Non-pigmented ciliary epithelial cell (primary cell): ENCODE measurements at regions not wholly inside any gene's neighbourhood (a gene's known extent, or its start where the extent isn't known, plus 50 kb on each side); places are given as distances from the start of the nearest gene placed in this dataset.

Experiments
- DNase-seq: peaks from one replicate; pipeline ENCODE4 v3.0.0-alpha.2; 2010; ENCODE audit warnings: low read depth

- DNase-seq: no peak
Measured at GRCh38 chr14:94960285-94961001, 190.5 kb upstream of the GSC start.

DNA sequence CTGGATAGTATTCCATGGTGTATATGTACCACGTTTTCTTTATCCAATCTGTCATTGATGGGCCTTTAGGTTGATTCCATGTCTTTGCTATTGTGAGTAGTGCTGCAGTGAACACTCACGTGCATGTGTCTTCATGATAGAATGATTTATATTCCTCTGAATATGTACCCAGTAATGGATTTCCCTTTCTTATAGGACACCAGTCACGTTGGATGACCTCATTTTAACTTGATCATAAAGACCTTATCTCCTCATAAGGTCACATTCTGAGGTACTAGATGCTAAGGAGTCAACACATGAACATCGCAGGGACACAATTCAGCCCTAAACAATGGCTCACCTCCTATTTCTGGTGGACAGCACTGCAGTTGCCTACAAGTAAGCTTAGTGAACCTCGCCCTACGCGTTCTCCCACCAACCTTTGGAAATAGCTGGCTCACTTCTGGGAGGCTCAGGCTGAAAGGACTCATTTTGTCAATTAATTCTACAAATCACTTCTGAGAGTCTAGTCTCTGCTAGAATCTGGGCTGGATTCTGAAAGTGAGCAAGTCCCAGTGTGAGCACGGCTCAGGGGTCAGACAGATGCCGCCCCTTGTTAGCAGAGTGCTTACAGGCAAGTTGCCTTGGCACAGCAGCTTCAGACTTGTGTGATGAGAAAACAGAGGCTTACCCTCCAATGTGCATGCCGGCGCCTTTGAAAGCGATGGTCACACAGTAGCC lies 183.8 kb upstream of the GSC start:
- no peak for DNase-seq

GRCh38 chr14:94952097-94952496 lies 182.2 kb upstream of the GSC start:
- no peak for DNase-seq

DNA sequence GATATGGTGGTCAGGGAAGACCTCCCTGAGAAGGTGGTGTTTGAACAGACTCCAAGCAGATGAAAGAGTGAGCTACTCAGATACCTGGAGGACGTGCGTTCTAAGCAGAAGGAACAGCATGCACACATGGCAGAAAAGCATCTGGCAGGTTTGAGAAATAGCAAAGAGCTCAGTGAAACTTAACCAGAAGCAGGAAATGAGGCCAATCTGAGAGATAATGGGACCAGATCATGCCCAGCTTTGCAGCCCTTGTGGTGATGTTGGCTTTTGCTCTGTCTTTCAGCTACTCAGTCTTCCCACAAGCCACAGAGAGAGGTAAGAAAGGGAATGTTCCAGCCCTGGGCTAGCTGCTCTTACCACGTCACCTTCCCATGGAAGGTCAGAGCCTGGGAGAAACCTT lies 176.3 kb upstream of the GSC start:
- no peak for DNase-seq

- no peak for DNase-seq
Measured at GRCh38 chr14:94945615-94946014, 175.7 kb upstream of the GSC start.

GRCh38 chr14:94944636-94945258 lies 174.8 kb upstream of the GSC start:
- DNase-seq: no peak

DNA sequence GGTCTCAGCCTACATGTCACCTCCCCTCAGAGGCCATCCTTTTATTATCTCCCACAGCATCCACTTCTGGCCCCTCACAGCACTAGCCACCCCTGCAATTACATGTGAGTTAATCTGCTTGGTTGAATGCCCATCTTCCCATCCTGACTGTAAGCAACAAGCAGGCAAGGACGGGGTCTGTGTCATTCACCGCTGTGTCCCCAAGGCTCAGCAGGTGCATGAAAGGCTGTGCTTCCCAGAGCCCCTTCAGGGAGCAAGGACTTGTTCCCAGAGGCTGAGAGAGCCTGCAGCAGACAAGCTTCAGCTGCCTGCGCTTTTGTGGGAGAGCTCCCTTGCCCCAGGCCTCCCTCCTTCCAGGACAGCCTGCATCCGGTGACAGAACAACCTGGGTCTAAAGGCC lies 172.7 kb upstream of the GSC start:
- no peak for DNase-seq

- DNase-seq: no peak
Measured at GRCh38 chr14:94941311-94941710, 171.4 kb upstream of the GSC start.

DNA sequence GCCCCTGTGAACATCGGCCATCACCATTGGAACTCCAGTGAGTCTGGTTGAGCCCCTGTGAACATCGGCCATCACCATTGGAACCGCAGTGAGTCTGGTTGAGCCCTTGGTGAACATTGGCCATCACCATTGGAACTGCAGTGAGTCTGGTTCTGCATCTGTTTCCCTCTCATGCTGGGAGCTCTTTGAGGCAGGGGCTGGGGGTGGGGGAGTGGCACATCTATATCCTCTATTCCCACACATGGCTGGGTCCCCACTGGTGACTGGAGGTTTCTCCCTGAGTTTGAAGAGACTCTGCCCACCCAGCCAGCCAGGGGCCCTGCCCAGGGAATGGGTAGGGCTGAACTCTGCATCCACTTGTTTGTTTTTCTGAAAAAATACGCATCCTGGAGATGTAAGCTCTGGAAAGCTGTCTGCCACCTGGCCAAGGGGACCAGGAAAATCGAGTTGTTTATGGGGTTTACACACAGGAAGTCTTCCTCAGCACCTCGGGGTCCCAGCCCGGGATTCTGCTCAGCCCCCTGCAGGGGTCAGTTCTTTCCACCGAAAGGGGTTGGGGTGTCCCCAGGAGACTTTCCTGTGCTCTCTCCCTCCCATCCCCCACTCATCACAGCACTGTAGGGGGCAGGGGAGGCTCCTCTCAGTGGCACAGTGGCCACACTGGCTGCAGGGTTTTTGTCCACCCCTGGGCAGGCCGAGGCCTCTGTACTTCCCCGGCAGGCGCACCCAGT lies 170.5 kb upstream of the GSC start:
- DNase-seq: no peak

DNA sequence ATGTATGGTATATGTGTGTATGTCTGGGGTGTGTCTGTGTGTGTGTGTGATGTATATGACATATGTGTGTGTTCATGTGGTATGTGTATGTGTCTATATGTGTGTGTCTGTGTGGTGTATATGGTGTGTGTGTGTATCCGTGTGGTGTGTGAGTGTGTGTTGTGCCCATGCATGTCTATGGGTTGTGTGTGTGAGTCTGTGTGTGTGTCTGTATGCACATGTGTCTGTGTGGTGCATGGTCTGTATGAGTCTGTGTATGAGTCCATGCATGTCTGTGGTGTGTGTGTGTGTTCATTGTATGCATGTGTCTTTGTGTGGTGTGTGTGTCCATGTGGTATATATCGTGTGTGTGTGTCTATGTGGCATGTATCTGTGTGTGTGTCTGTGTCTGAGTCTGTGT lies 168.1 kb upstream of the GSC start:
- DNase-seq: no peak

DNA sequence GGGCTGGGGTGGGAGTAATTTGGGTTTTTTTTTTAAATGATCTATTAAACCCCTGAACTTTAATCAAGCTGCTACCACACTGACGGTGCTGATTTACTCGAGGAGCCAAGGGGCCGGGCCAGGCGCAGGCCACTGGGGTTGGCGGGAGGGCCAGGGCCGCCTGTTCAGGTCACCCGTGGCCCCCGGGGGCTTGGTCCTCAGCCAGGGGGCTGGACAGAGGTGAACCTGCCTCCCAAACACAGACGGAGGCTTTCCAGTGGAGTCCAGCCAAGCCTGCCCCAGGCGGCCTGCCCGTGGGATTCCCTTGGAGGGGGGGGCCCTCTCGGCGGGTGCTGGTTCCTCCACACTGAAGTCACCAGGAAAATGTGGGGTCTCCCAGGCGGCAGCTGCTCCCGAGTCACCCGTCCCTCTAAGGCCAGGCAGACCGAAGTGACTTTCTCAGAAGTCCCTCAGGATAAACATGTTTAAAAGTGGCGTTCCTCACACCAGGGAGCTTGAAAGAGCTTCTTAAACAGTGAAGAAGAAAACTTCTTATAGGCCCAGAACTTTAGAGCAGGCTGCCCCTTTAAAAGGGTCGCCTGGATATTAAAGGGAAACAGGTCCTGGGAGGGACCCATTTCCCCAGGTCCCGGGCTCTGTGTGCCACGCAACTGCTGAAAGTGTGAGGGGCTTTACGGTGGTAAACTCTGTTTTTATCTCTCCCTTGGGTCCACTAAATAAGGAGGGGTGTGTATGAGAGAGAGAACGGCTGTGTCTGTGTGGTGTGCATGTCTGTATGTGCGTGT lies 167.2 kb upstream of the GSC start:
- DNase-seq: no peak

DNA sequence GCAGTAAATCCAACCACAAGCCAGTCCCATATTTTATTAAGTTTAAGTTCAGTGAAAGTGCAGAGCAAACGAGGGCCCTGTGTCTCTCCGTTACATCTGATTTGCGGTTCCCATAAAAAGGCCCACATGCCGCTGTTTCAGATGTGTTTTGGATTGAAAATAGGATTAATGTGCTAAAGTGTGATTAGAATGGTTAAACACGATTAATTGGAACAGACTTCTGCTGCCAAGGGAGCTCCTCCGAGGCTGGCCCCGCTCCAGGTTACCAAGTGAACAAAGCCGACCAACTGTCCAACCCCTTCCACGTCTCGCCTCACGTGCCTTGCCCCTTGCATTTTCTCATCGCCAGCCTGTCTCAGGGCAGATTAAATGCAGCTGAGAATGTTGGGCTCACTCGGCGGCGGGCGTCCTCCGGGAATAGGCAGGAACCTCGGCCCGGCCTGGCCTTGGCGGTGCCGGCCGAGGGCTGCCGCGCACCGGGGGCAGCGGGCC lies 166.5 kb upstream of the GSC start:
- DNase-seq: no peak

GRCh38 chr14:94935706-94936300 lies 165.9 kb upstream of the GSC start:
- DNase-seq: no peak

GRCh38 chr14:94934276-94934810 lies 164.4 kb upstream of the GSC start:
- DNase-seq: no peak

DNA sequence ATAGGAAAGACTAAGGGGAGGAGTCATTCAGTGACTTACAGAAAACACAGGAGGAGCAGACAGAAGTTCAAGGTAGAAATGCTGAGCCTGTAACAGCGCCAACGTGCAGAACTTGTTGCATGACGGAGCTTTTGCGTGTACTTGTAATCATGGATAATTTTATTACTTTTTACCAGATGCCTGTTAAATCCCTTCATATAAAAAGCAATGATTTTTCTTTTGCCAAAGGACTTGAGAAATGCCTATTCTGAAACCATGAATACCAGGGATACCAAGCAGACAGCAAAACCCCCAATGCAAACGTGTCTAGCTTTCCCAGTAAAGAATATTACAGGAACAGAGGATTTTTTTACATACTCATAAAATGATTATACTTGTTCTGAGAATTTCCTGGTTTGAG lies 163.6 kb upstream of the GSC start:
- DNase-seq: no peak

DNA sequence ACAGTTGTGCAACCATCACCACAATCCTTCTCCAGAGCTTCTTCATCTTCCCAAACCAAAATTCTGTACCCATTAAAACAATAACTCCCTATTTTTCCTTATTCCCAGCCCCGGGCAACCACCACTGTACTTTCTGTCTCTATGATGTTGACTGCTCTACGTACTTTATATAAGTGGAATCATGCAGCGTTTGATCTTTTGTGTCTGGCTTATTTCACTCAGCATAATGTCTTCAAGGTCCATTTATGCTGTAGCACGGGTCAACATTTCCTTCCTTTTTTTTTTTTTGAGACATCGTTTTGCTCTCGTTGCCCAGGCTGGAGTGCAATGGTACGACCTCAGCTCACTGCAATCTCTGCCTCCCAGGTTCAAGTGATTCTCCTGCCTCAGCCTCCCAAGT lies 162.7 kb upstream of the GSC start:
- no peak for DNase-seq

GRCh38 chr14:94930690-94931089 lies 160.8 kb upstream of the GSC start:
- DNase-seq: no peak

DNA sequence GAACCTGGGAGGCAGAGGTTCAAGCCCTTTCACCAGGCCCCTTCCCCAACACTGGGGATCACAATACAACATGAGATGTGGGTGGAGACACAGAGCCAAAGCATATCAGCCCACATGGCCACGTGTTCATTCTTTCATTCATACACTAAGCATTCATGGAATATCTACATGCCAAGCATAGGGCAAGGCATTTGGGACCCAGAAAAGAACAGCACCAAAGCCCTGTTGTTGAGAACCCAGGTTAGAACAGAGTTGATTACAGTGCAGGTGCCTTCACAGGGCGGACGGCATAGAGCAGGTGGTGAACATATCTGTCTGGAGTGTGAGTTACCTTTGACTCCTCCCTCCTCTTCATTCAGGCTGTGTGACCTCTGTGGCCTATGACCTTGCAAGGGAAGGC lies 159.4 kb upstream of the GSC start:
- no peak for DNase-seq

GRCh38 chr14:94926176-94926575 lies 156.3 kb upstream of the GSC start:
- DNase-seq: no peak

DNA sequence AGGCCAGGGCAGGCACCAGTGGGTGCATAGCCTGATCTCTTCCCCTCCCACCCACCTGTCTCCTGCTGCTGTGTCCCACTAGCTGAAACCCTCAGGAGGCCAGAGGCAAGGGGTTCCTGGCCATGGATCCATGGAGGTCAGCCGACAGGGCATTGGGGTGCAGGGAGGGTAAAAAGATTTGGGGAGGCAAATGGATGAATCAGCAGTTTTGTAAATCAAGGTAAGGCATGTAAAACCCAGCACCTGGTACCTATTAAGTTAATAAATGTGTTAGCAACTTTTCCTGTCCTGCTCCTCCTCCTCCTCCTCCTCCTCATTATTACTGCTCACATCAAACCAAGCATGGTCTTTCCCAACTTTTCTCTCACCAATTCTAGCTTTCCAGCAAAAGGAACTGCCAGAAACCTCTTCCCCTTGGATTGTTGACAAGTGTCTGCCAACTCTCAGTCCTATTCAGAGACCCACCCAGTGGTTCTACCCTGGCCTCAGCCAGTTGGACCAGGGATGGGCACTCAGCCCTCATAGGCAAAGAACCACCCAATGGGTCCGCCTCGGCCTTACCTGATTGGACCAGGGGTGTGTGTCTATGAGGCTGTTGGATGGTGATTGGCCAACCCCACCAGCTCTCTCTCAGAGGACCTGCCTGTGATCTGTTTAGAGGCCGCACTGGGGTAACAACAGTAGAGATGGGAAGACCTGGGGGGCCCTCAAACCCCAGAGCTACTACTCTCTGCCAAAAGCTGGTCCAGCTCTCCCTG lies 155.7 kb upstream of the GSC start:
- DNase-seq: no peak
